ENCODE measurements at regions not wholly inside any gene's neighbourhood (a gene's known extent, or its start where the extent isn't known, plus 50 kb on each side); places are given as distances from the start of the nearest gene placed in this dataset.
A peak's percentile ranks its signal among the peaks of the same experiment; 100 is the strongest.

GRCh38 chr17:79532107-79532790 is 78.6 kb downstream of the RBFOX3 start:
- Histone ChIP-seq H3K27me3 (ENCODE audit: control insufficient read depth, insufficient read depth, low read length) (no peaks in the 10 kb centered on the region), H3K9ac (ENCODE audit: low read length in 3 of 3) (no peak overlapping the region), H3K4me1 (ENCODE audit: control insufficient read depth in 2 of 3, insufficient read depth in 2 of 3, low read depth in 1 of 3, low read length in 3 of 3) (no peaks in the 10 kb centered on the region), H3K27ac (ENCODE audit: low read depth in 2 of 2, low read length in 2 of 2) (no peak overlapping the region), H3K4me3 (ENCODE audit: low read length in 3 of 3) (no peak overlapping the region), H3K36me3 (ENCODE audit: control insufficient read depth in 2 of 3, insufficient read depth in 3 of 3, low read length in 3 of 3) (no peaks in the 10 kb centered on the region), H3K9me3 (ENCODE audit: control insufficient read depth in 2 of 3, insufficient read depth in 1 of 3, low read length in 3 of 3) (no peaks in the 10 kb centered on the region)
- DNase-seq (peak in 1 of 5 donors; percentile 48), FAIRE-seq (no peak)
- intact Hi-C loops (cut with DNase I), result no loop called here
- no peak for TF ChIP-seq CTCF (IDR thresholded peaks at IDR 0.05; ENCODE audit: borderline replicate concordance, extremely low read depth, insufficient read depth)

- no peaks in the 10 kb centered on the region for H3K9me3 ChIP-seq (ENCODE audit: control insufficient read depth in 2 of 3, insufficient read depth in 1 of 3, low read length in 3 of 3)
- DNase-seq, result peak in 1 of 5 donors; percentile 57
- no peak for FAIRE-seq
- intact Hi-C loops (cut with DNase I), result no loop called here
- H3K36me3 ChIP-seq (ENCODE audit: control insufficient read depth in 2 of 3, insufficient read depth in 3 of 3, low read length in 3 of 3), result no peaks in the 10 kb centered on the region
- no peak overlapping the region for H3K9ac ChIP-seq (ENCODE audit: low read length in 3 of 3)
- H3K27ac ChIP-seq (ENCODE audit: low read depth in 2 of 2, low read length in 2 of 2), result no peak overlapping the region
- H3K4me3 ChIP-seq (ENCODE audit: low read length in 3 of 3), result no peak overlapping the region
- no peaks in the 10 kb centered on the region for H3K27me3 ChIP-seq (ENCODE audit: control insufficient read depth, insufficient read depth, low read length)
- H3K4me1 ChIP-seq (ENCODE audit: control insufficient read depth in 2 of 3, insufficient read depth in 2 of 3, low read depth in 1 of 3, low read length in 3 of 3), result no peaks in the 10 kb centered on the region
- TF ChIP-seq CTCF (IDR thresholded peaks at IDR 0.05; ENCODE audit: borderline replicate concordance, extremely low read depth, insufficient read depth), result no peak
Measured at GRCh38 chr17:79531191-79532095, 79.4 kb downstream of the RBFOX3 start.

- no peaks in the 10 kb centered on the region for H3K9me3 ChIP-seq (ENCODE audit: control insufficient read depth in 2 of 3, insufficient read depth in 1 of 3, low read length in 3 of 3)
- intact Hi-C loops (cut with DNase I), result no loop called here
- no peak overlapping the region for H3K9ac ChIP-seq (ENCODE audit: low read length in 3 of 3)
- no peaks in the 10 kb centered on the region for H3K27me3 ChIP-seq (ENCODE audit: control insufficient read depth, insufficient read depth, low read length)
- no peak overlapping the region for H3K27ac ChIP-seq (ENCODE audit: low read depth in 2 of 2, low read length in 2 of 2)
- H3K4me1 ChIP-seq (ENCODE audit: control insufficient read depth in 2 of 3, insufficient read depth in 2 of 3, low read depth in 1 of 3, low read length in 3 of 3), result no peaks in the 10 kb centered on the region
- no peak for TF ChIP-seq CTCF (IDR thresholded peaks at IDR 0.05; ENCODE audit: borderline replicate concordance, extremely low read depth, insufficient read depth)
- FAIRE-seq (no peak), DNase-seq (peak in 1 of 5 donors; percentile 60)
- H3K36me3 ChIP-seq (ENCODE audit: control insufficient read depth in 2 of 3, insufficient read depth in 3 of 3, low read length in 3 of 3), result no peaks in the 10 kb centered on the region
- no peak overlapping the region for H3K4me3 ChIP-seq (ENCODE audit: low read length in 3 of 3)
Measured at GRCh38 chr17:79530361-79531105, 80.3 kb downstream of the RBFOX3 start.

Measured in kidney (tissue), 13 donors.